HG03196 (cell line): ENCODE measurements at regions not wholly inside any gene's neighbourhood (a gene's known extent, or its start where the extent isn't known, plus 50 kb on each side); places are given as distances from the start of the nearest gene placed in this dataset.

Source experiments
- ATAC-seq: cut with Tn5 transposase; IDR thresholded peaks from one replicate; pipeline ENCODE4 v1.9.1; 2021; ENCODE audit not compliant: unreplicated experiment

DNA sequence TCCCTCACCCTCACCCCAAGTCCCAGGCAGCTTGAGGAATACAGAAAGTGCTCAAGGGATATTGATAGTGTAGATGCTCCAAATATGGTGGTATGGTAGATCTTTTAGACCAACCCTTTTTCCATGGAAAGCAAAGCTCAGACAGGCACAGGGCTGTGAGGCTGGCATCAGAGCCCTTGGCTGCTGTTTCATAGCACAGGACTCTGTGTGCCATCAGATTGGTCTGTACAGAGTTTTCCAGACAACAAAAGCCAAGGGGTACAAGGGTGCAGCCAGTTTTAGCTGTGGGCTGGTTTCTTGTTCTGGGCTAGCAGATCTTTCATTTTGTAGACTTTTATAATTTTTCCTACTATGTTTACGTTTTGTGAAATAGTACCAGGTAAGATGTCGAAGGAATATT is 296.9 kb upstream of the TNP1 start:
- no peak for ATAC-seq

DNA sequence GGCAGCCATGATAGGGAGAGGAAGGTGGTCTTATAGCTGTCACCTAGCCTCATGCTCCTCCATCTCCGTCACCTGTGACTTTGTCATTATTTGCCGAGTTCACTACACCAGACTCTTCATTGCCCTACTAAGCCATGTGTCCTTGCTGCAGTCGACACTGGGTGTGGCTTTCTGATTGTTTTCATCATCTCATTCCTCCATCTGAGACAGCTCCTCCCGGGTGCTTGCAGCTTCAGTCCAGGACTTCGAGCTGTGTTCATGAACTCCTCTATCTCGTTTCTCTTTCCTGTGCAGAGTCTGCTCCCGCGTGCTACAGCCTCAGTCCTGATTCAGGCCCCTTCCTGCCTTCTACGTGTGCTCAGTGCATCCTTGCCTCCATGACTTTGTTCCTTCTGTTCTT is 295.1 kb upstream of the TNP1 start:
- no peak for ATAC-seq

DNA sequence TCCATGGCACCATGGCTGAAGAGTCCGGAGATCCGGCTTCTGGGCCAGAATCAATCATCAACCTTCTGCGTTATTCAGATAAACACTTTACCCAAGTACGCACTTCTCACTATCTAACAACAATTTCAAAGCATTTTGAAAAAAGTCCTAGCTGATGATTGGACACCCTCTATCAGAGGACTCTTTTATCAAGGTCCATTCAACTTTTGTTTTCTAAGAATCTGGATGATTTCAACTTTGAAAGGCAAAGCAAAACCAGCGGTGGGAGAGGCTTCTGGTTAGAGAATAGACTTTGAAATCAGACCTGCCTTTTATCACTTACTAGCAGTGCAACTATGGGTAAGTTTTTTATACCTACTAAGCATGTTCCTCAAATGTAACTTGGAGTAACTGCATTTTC is 293.6 kb upstream of the TNP1 start:
- no peak for ATAC-seq

DNA sequence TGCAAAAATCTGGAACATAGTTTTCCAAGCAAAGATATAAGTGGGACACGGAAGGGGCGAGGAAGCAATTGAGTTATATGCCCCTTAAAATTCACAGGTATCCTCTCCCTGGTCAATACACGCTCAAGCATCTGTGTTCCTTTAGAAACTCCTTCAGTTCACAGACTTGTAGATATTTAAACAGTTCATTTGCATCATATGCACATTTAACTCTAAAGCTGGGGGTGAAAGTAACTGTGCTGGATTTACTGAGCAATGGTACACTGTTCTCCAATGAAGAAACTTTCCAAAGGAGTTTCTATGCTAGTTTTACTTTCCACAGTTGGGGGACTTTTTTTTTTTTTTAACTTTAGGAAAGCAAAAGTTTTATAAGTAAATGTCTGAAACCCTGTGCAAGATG is 293.0 kb upstream of the TNP1 start:
- no peak for ATAC-seq

DNA sequence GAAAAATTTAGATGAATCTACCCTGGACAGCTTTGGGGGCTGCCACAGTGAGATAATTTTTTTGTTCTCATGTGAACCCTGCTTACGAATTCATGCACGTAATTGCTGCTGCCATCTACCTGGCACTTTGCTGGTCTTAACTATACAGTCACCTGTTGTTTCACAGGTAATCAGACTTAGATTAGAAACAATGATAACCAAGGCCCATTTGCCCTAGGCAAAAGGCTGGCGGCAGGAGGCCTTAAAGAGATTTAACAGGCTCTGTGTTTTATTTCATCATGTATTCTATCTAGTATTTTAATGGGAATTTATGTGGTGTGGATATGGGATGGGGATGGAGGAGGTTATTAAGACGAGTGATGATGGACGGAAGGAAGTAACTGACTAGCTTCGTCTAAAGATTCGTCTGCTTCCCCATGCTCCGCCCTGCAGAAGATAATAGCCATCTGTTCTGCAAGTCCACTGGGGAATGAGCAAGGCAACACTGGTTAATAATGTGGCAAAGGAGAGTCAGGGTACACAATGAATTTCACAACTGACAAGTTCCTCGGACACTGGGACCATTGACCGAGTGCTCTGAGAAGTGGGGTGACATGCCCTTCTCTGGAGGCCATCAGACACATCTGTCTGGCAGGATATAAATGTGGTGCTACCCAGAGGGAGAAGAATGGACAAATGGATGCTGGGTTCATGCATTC is 291.8 kb upstream of the TNP1 start:
- no peak for ATAC-seq

DNA sequence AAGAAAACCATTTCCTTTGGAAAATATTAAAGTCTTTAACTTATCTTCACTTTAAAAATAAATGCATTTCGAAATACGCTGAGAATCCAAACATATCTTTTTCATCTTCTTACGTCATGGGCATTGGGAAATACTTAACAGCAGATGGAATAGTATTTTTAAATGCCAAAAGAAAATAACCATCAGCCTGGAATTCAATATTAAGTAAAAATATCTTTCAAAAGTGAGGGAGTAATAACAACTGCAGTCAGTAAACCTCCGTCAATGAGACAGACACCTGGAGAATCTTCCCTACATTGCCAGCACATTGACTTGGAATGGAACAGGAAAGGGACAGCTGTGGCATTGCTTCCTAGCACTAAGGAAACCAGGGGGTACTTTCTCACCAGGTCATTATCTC is 290.4 kb upstream of the TNP1 start:
- ATAC-seq = no peak

DNA sequence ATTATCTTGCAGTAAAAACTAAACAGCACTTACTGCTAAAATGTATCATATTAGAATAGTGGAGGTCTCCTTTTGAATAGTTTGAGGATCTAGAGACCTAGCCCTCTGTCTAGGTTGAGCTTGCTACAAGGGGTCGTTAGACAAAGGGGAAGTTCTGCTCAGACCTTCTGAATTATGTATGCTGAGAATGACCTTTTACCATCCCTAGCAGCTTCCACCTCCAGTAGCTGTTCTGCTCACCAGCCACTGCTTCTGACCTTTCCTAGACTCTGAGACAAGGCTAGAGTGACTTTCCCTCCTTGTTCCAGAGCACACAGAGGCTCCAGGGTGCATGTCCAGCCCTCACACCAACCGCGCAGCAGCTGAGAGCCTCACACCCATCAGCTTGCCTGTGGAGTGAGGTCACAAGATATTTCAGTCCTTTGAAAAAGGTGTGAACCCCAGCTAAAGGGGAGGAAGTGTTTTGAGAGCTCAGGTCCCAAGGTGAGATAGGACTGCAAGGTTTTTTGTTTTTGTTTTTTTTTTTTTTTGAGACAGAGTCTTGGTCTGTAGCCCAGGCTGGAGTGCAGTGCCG is 289.3 kb upstream of the TNP1 start:
- no peak for ATAC-seq

DNA sequence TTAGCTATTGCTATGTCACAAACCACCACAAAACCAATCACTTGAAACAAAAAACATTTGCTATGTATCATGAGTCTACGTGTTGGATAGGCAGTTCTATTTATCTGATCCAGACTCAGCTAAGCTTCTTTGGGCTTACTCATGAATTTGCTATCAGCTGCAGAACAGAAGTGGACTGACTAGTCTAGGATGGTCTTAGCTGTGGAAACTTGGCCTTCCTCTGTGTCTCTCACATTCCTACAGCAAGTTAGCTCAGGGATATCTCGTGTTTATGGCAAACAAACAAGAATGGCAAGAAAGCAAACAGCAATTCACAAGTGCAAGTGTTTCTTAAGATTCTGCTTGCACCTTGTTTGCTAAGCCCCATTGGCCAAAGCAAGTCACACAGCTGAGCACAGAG is 288.0 kb upstream of the TNP1 start:
- ATAC-seq = no peak

DNA sequence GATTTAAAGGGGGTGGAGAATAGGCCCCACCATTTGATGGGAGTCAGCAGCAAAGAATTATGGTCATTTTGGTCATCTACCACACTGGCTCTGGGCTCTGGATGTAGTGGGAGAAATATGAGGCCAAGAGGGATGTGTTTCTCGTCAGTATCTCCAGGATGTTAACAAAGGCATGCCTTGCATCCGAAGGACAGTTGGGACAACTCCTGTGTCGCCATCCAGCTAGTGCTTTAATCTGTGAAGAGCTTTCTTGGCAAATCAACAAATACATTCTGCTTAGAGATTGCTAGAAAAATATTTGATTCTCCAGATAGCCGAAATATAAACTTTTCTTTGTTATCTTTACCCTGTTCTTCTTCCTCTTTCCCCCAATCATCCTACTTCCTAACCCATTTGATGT is 287.1 kb upstream of the TNP1 start:
- no peak for ATAC-seq

DNA sequence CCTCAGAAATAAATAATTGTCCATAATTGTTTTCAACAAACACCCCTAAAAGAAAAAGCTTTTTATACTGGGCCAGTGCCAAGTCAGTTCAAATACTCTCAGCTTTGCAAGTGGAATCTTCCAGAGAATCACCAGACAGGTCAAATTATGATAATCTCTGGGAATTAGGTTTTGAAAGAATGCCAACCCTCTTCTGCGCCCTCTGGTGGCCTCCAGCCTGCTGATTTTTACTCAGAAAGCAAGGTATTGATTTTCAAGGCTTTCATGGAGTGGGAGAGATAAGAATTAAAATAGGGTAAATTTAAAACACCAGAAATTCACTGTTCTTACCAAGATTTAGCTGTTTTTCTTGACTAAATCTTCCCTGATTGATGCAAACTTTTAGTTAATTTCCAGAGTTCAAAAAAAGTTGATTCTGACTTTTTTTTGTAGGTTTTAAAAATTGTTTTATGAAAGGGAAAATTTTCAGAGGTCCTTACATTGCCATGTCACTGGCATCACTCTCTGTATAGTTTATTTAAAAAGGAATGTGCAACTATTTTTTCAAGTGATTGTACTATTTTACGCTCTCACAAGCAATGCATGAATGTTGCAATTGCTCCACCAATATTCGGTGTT is 282.9 kb upstream of the TNP1 start:
- no peak for ATAC-seq

DNA sequence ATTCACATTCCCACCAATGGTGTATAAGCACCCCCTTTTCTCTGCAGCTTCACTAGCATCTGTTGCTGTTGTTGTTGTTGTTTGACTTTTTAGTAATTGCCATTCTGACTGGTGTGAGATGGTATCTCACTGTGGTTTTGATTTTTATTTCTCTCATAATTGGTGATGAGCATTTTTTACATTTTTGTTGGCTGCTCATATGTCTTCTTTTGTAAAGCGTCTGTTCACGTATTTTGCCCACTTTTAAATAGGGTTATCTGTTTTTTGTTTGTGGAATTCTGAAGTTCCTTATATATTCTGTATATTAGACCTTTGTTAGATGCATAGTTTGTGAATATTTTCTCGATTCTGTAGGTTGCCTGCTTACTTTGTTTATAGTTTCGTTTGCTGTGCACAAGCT is 278.4 kb upstream of the TNP1 start:
- no peak for ATAC-seq

DNA sequence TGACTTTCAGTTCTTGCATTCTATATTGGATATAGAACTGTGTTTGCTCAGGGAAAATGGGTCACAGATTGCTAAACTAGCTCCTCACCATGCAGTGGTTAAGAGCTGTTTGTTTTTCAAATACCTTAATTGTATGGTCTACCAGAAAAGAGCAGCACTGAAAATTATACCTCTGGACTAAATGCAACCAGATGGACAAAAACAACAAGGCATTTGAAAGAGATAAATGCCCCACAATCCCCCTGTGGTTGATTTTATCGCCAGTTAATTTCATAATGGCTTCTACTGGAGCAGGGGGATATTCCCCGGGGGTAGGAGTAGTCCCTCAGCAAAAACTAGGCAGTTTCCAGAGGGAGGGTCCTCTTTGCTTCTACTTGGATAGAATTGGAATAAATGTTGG is 267.9 kb upstream of the TNP1 start:
- ATAC-seq = no peak

DNA sequence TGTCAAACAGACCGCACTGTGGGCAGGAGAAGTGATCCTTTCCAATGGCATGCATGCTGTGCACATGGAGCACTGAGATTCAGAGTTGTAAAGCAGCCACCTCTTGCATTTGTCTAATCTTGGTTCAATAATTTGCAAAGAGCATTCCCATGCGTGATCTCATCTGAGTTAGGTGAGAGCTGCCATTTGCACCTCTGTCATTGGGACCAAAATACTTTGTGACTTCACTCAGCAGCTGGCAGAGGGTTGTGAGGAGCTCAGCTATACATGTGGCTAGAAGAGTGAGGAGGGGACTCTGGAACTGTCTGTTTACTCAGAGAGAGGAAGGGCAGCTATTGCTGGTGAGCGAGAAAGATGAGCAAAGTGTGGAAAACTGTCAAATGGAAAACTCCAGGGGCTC is 265.1 kb upstream of the TNP1 start:
- ATAC-seq = no peak

DNA sequence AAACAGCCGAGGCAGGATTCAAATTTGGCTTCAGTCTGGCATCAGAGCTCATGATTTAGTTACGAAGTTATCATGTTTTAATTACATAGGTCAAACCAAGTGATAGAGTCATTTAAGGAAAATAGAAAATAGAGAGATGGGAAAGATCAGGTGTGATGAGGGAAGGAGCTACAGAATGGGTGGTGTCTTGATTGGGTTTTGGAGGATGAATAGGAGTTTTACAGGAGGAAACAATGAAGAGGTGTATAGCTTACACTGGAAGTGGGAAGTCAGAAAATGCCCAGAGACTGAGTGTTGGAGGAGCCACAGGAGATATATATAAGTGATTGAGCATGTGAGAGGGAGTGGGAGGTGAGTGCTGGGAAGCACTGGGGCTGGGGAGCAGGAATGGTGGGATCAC is 264.2 kb upstream of the TNP1 start:
- ATAC-seq = no peak

DNA sequence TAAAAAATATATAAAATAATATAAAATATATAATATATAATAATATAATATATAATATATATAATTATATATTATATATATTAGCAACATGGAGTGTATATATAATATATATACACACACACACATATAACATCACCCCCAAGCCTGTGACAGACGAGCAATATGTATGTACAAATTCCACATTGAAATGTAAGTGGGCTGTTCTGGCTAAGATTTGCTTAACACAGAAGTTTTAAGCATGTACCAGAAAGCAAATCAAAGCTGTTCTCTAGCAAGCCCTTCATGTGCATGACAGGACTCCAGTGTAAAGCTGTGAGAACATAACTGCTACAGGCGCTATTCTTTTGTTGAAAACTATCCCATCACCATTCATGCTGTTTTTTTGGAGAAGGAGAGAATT is 261.7 kb upstream of the TNP1 start:
- no peak for ATAC-seq

DNA sequence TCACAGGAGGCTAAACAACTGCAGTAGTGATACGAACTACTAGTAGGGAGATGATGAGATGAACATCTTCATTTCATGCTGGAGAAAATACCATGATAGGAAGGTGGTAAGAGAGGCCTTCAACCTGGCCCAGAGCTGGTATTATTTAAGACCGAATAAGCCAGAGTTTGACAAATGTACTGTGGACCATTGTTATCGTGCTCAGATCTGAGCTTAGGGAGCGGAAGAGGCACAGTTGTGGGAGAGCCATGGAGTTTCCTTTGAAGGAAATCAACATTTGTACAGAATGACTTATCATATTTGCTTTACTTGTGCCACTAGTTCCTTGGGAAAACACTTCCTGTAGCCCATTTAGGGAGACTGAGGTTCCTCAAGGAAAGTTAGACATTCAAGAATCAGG is 260.6 kb upstream of the TNP1 start:
- no peak for ATAC-seq

DNA sequence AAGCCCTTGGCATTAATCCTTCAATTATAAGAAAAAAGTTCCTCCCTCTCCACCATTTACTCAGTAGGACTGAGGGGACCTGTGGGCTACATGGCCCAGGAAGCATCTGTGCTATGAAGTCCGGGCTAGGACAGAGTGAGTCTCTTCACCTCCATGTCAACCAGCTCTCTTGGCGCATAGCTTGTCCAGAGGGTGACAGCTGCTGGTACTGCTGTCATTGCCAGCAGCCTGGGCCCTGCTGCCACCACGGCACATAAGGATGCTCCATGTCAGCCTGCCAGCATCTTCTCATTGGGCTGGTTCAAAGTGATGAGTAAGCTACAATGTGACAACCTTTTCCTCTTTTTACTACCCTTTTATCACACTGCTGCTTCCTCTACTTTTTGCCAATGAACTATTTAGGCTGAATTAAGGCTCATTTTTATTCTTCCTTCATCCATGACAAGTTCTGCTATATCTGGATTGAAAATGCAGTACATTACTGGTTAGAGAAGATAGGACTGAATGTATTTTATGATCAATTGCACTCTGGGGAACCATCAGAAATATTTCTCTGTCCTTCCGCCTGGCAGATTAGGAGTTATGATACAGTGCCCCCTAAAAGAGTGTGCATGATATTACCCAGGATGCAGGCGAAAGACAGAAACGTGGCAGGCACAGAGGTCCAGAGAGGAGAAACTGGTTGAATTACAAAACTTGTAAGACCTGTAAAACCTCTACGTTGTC is 258.9 kb upstream of the TNP1 start:
- no peak for ATAC-seq

DNA sequence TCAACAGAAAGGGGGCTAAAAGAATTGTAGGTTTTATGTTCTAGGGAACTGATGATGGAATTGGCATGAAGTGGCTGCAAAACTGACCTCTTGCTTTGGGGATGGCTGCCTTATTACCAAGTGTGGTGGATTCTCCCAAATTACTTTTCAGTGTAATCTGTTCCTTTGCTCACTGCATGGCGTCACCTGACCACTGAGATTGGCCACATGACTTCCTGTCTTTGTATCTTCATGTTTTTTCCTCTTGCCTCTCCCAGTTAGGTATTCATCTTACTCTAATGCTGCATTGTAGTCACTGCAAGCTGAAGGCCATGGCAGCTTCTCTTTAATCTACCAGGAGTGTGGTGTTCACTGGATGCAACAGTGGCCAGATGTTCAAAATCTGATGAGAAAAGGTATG is 257.7 kb upstream of the TNP1 start:
- ATAC-seq = no peak

DNA sequence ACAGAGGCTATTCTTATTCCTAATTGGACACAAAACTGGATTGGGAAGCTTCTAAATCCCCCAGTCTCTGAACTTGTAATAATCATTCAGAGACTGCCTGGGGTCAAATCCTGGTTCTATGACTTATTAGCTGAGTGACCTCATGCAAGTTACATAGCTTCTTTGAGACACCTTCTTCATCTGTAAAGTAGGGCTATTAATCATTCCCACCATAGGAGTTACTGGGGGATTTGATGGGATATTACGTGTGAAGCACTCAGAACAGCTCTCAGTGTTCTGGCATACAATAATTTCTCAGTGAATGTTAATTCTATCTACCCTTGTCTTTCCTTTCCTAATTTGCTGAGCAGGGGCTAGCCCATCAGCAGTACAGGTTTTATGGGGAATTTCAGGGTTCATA is 256.7 kb upstream of the TNP1 start:
- ATAC-seq = no peak

DNA sequence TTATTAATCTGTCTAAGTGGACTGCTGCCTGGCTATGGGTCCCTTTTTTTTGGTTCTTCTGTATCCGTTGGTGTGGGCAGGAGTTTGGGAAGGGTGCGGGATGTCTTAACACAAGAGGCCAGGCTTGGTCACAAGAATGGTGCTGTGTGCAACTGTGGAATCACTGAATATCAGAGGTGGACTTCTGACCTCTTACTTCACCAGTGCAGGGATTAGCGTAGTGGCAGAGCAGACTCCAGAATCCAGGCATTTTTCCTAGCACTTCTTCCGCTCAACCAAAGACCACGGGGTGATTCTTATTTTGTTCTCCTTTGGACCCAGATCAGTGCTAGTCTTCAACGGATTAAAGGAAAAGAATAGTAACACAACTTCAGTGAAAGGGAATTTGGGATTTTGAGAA is 254.3 kb upstream of the TNP1 start:
- ATAC-seq = no peak

DNA sequence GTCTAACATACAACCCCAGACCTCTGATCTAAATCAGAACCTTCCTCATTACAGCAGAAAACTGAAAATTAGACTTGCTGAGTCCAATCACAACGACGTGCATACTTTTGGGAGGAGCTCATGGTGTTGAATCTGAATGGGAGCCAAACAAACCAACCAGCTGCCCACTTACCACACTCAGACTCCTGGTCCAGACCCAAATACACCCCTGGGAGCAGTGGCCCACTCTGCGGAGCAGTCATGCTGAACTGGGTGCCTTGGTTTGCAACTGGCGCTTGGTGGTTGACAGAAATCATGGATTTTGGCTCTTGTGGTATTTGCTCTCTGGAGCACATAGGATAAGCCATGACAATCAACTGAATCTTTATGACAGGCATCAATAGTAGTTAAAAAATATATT is 253.6 kb upstream of the TNP1 start:
- ATAC-seq = no peak

DNA sequence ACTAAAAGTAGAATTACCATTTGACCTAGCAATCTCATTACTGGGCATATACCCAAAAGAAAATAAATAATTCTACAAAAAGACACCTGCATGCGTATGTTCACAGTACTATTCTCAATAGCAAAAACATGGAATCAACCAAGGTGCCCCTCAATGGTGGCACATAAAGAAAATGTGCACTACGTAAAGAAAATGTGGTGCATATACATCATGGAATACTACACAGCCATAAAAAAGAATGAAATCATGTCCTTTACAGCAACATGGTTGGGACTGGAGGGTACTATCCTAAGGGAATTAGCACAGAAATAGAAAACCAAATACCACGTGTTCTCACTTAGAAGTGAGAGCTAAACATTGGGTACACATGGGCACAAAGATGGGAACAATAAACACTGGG is 250.7 kb upstream of the TNP1 start:
- ATAC-seq = no peak
